SK-N-MC (cell line): ENCODE measurements at regions not wholly inside any gene's neighbourhood (a gene's known extent, or its start where the extent isn't known, plus 50 kb on each side); places are given as distances from the start of the nearest gene placed in this dataset.

ENCODE experiments used
- EZH2 ChIP-seq: fragments of 200-600 bp; sonication (generic); IDR thresholded peaks from one replicate; pipeline ENCODE4 v1.6.1; 2017; ENCODE audit warnings: antibody characterized with exemption
- FOXP2 ChIP-seq: optimal IDR thresholded peaks from 2 replicates; pipeline ENCODE3; 2011; ENCODE audit warnings: mild to moderate bottlenecking, moderate library complexity; ENCODE audit not compliant: insufficient read depth; ENCODE audit errors: extremely low read length, control extremely low read depth
- POLR2AphosphoS5 ChIP-seq: IDR thresholded peaks from 2 replicates; pipeline ENCODE4 v1.6.1; 2012; ENCODE audit warnings: mild to moderate bottlenecking, low read depth, low read length, borderline replicate concordance

- no peak for TF ChIP-seq EZH2
- no peak for TF ChIP-seq FOXP2
- TF ChIP-seq POLR2AphosphoS5: no peak
These were observed 780.8 kb upstream of the ARRDC3 start for GRCh38 chr5:92163906-92164305.
